ENCODE measurements at regions not wholly inside any gene's neighbourhood (a gene's known extent, or its start where the extent isn't known, plus 50 kb on each side); places are given as distances from the start of the nearest gene placed in this dataset.

GRCh38 chr10:3292636-3293035 lies 120.1 kb upstream of the PITRM1 start:
- no peaks in the 10 kb centered on the region for H3K9me3 ChIP-seq (ENCODE audit: low read depth)
- TF ChIP-seq, protein P1, sequence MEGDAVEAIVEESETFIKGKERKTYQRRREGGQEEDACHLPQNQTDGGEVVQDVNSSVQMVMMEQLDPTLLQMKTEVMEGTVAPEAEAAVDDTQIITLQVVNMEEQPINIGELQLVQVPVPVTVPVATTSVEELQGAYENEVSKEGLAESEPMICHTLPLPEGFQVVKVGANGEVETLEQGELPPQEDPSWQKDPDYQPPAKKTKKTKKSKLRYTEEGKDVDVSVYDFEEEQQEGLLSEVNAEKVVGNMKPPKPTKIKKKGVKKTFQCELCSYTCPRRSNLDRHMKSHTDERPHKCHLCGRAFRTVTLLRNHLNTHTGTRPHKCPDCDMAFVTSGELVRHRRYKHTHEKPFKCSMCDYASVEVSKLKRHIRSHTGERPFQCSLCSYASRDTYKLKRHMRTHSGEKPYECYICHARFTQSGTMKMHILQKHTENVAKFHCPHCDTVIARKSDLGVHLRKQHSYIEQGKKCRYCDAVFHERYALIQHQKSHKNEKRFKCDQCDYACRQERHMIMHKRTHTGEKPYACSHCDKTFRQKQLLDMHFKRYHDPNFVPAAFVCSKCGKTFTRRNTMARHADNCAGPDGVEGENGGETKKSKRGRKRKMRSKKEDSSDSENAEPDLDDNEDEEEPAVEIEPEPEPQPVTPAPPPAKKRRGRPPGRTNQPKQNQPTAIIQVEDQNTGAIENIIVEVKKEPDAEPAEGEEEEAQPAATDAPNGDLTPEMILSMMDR (IDR thresholded peaks at IDR 0.05) = no peak
- TF ChIP-seq EZH2phosphoT487 (IDR thresholded peaks at IDR 0.05) (no peak), EZH2 (IDR thresholded peaks at IDR 0.05) (no peak)
- no peak overlapping the region for H3K4me2 ChIP-seq
- no peaks in the 10 kb centered on the region for H3K79me2 ChIP-seq (ENCODE audit: low read depth)
- peaks cover 4% of the 10 kb centered on the region for H3K4me1 ChIP-seq
- peaks cover 33% of the 10 kb centered on the region for H3K4me1 Mint-ChIP-seq
- H3K4me3 ChIP-seq = no peak overlapping the region
- no peaks in the 10 kb centered on the region for H3K9me3 Mint-ChIP-seq
- no peak for DNase-seq (ENCODE audit: low spot score)
- no peaks in the 10 kb centered on the region for H3K36me3 Mint-ChIP-seq
- H3K4me3 Mint-ChIP-seq = no peak overlapping the region
- no peak overlapping the region for H2AFZ ChIP-seq (replicated peaks)
- peak overlapping the region; percentile 35 for H3K27ac Mint-ChIP-seq
- no peak overlapping the region for H3K9ac ChIP-seq
- peaks cover 13% of the 10 kb centered on the region for H3K27me3 Mint-ChIP-seq (ENCODE audit: insufficient read depth, low read depth)
- no peaks in the 10 kb centered on the region for H3F3A ChIP-seq (ENCODE audit: low read depth)
- H4K20me1 ChIP-seq (ENCODE audit: low read depth) = no peaks in the 10 kb centered on the region
- H3K27ac ChIP-seq = no peak overlapping the region
- no peaks in the 10 kb centered on the region for H3K36me3 ChIP-seq
- H3K27me3 ChIP-seq = no peaks in the 10 kb centered on the region

DNA sequence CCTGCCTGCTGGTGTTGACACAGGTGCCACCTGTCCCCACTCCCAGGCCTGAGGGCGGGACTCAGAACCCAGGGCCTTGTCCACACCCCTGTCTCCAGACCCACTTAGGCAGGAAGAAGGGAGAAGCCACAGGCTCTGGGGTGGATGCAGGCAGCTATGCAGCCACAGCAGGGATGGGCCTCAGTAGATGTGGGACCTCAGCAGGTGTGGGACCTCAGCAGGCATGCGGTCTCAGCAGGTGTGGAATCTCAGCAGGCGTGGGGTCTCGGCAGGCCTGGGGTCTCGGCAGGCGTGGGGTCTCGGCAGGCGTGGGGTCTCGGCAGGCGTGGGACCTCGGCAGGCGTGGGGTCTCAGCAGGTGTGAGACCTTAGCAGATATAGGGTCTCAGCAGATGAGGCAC lies 118.0 kb upstream of the PITRM1 start:
- H3K36me3 Mint-ChIP-seq = no peaks in the 10 kb centered on the region
- Histone ChIP-seq H3K27me3 (no peaks in the 10 kb centered on the region), H3F3A (ENCODE audit: low read depth) (no peaks in the 10 kb centered on the region), H3K79me2 (ENCODE audit: low read depth) (no peaks in the 10 kb centered on the region), H3K9me3 (ENCODE audit: low read depth) (no peaks in the 10 kb centered on the region), H3K27ac (no peak overlapping the region), H3K4me1 (peaks cover 4% of the 10 kb centered on the region), H3K36me3 (no peaks in the 10 kb centered on the region), H3K4me2 (no peak overlapping the region), H3K4me3 (no peak overlapping the region), H4K20me1 (ENCODE audit: low read depth) (no peaks in the 10 kb centered on the region), H3K9ac (no peak overlapping the region), H2AFZ (replicated peaks) (no peak overlapping the region)
- no peak for DNase-seq (ENCODE audit: low spot score)
- peaks cover 16% of the 10 kb centered on the region for H3K27me3 Mint-ChIP-seq (ENCODE audit: insufficient read depth, low read depth)
- no peak overlapping the region for H3K27ac Mint-ChIP-seq
- H3K4me3 Mint-ChIP-seq = no peak overlapping the region
- peaks cover 39% of the 10 kb centered on the region for H3K4me1 Mint-ChIP-seq
- TF ChIP-seq EZH2phosphoT487 (IDR thresholded peaks at IDR 0.05) = no peak
- no peak for TF ChIP-seq EZH2 (IDR thresholded peaks at IDR 0.05)
- TF ChIP-seq, protein P1 (IDR thresholded peaks at IDR 0.05) = no peak
- no peaks in the 10 kb centered on the region for H3K9me3 Mint-ChIP-seq

DNA sequence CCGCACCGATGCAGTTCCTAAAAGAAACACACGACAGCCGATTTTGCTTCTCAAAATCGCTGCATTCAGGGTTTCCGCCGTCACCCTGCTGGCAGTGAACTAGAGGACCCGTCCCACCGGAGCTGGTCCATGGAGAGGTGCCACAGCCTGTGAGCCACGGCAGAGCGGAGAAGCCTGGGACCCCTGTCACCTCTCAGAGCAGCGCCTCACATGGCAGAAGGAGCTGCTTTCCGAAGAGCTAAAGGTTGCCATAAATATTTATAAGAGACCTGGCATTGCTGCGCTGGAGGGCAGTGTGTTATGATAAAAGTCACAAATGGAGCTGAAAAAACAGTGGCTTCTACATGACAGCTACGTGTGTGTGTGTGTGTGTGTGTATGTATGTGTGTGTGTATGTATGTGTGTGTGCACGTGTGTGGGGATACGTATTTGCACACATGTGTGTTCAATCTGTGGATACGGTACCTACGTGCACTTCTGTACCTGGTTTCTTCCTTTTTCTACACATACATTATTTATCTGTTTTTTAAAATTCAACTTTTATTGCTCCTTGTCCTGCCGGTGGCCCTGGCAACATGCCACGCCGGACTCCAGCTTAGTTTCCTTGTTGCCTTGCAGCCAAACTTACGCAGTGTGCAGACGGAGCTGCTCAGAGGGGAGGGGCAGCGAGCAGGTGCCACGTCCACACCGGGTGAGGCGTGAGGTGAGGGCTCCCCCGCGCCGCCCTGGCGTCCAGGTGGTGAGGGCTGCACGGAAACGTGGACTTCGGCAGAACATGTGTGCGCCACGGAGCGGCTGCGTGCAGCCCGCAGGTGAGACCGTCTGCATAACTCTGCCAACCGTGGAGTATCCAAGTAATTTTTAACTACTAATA lies 115.2 kb upstream of the PITRM1 start:
- no peaks in the 10 kb centered on the region for H3K79me2 ChIP-seq (ENCODE audit: low read depth)
- no peaks in the 10 kb centered on the region for H3K36me3 ChIP-seq
- peaks cover 15% of the 10 kb centered on the region for H3K27me3 Mint-ChIP-seq (ENCODE audit: insufficient read depth, low read depth)
- no peaks in the 10 kb centered on the region for H4K20me1 ChIP-seq (ENCODE audit: low read depth)
- H3K27me3 ChIP-seq = no peaks in the 10 kb centered on the region
- no peak overlapping the region for H3K9ac ChIP-seq
- no peak overlapping the region for H3K27ac ChIP-seq
- no peaks in the 10 kb centered on the region for H3K9me3 Mint-ChIP-seq
- DNase-seq (ENCODE audit: low spot score) = no peak
- TF ChIP-seq EZH2phosphoT487 (IDR thresholded peaks at IDR 0.05) (no peak), EZH2 (IDR thresholded peaks at IDR 0.05) (no peak)
- TF ChIP-seq, protein P1 (IDR thresholded peaks at IDR 0.05) = no peak
- H3K36me3 Mint-ChIP-seq = no peaks in the 10 kb centered on the region
- H3K4me2 ChIP-seq = no peak overlapping the region
- no peak overlapping the region for H3K4me3 ChIP-seq
- H3F3A ChIP-seq (ENCODE audit: low read depth) = no peaks in the 10 kb centered on the region
- H3K9me3 ChIP-seq (ENCODE audit: low read depth) = no peaks in the 10 kb centered on the region
- peaks cover 20% of the 10 kb centered on the region for H3K4me1 Mint-ChIP-seq
- no peak overlapping the region for H3K27ac Mint-ChIP-seq
- H2AFZ ChIP-seq (replicated peaks) = no peak overlapping the region
- no peaks in the 10 kb centered on the region for H3K4me1 ChIP-seq
- no peak overlapping the region for H3K4me3 Mint-ChIP-seq

Measured in neural progenitor cell (in vitro differentiated cells).